GM10266 (cell line): ENCODE measurements at regions not wholly inside any gene's neighbourhood (a gene's known extent, or its start where the extent isn't known, plus 50 kb on each side); places are given as distances from the start of the nearest gene placed in this dataset.

Experiments
- DNase-seq: peaks from one replicate; pipeline ENCODE4 v3.0.0; 2012; ENCODE audit errors: extremely low spot score
- TF ChIP-seq, protein P1 (sequence below): IDR thresholded peaks from 2 replicates; pipeline ENCODE4 v1.5.1; 2012; ENCODE audit warnings: mild to moderate bottlenecking, low read depth; ENCODE audit not compliant: control insufficient read depth, insufficient read depth; ENCODE audit errors: missing control alignments

DNA sequence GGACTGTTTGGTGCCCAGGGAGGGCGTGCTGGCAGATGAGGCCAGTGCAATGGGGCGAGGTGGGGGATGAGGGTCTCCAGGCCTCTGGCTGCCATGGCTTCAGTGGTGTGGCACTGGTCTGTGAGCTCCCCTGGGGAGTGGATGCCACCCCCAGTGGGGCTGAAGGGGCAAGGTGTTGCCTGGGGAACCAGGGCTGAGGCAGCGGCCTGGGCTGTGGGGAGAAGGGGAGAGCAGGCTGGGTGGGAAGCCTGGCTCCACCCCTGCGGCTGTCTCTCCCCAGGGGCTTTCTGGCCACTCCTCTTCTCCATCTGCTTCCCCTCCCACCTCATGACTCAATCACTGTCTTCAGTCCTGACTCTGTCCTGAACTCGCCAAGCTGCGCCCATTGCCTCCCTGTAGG lies 88.4 kb upstream of the TLE3 start:
- DNase-seq = no peak

DNA sequence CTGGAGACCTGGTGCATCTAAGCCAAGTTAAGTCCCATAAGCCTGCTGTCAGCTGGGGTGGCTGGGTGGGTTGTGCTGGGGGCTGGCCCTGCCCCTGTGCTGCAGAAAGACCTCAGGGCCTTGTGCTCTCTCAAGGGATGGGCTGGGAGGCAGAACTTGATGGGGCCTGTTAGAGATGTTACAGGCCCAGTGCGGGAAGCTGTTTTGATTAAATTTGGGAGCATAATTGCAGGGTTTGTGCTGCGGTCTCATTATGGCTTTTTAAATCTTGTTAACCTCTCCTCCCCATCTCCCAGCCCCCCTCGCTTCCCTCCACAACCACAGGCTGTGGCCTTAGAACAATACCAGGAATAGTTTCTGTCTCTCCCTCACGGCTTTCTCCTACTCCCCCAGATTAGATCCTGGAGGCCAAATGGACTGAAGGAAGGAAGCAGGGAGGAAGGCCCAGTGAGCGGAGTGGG lies 87.6 kb upstream of the TLE3 start:
- TF ChIP-seq, protein P1, sequence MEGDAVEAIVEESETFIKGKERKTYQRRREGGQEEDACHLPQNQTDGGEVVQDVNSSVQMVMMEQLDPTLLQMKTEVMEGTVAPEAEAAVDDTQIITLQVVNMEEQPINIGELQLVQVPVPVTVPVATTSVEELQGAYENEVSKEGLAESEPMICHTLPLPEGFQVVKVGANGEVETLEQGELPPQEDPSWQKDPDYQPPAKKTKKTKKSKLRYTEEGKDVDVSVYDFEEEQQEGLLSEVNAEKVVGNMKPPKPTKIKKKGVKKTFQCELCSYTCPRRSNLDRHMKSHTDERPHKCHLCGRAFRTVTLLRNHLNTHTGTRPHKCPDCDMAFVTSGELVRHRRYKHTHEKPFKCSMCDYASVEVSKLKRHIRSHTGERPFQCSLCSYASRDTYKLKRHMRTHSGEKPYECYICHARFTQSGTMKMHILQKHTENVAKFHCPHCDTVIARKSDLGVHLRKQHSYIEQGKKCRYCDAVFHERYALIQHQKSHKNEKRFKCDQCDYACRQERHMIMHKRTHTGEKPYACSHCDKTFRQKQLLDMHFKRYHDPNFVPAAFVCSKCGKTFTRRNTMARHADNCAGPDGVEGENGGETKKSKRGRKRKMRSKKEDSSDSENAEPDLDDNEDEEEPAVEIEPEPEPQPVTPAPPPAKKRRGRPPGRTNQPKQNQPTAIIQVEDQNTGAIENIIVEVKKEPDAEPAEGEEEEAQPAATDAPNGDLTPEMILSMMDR = no peak
- DNase-seq = no peak

More for the DNA sequence above, 88.4 kb upstream of the TLE3 start:
- TF ChIP-seq, protein P1 = no peak

DNA sequence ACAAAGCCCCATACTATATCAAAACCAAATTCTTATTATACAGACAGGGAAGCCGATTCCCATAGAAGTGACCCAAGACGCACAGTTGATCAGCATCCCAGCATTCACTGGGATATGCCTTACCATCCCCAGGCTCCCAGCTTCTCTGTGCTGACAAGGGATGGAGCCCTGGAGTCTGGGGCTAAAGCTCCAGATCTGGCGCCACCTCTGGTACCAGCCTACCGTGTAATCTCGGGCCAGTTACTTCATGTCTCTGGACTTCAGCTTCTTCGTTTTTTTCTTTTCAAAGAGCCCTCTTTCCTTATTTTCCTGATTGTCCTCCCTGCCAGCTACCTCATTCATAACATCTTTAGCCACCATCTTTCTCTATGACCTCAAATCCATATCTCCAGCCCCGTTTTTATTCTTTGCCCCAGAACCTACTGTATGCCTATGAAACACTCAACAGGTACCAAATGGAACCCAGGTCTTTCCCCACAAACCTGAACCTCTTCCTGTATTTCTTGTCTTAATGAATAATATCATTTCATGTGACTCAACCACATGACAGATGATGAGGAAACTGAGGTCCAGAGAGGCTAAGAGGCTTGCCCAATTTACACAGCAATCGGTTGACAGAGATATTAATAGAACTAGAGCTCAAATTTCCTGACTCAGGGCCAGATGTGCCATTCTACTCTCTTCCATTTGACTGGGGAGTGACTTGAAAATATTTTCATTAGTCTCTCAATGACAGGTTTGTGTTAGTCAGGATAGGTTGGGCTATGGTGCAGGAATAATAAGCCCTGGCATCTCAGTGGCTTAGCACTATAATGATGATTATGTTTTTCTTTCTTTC lies 85.4 kb upstream of the TLE3 start:
- no peak for DNase-seq

DNA sequence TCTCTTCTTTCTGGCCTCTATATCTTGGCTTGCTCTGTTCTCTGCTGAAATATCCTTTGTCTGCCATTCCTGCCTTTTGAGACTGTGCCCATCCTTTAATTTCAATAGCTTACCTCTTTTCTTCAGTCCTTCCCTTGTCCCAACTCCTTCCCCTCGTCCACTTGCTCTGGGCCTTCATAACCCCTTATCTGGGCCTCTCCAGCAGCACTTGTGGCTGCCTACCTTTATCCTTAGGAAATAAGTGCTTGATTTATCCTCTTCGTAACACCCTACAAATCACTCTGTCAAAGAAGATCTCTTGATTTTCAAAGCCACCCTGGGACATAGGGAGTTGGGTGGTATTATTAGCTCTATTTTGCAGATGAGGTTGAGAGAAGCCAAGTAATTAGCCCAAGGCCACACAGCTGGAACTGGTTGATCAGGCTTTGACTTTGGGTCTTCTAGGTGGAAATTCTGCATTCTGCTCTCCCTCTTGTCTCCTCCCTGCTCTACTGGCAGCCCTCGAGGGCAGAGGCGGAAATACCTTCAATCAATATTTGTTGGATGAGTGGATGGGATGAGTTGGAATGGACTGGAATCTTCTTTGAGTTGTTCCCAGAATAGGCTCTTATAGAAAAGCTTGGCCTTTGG lies 84.0 kb upstream of the TLE3 start:
- DNase-seq = no peak
- TF ChIP-seq, protein P1 = no peak

More for the DNA sequence above, 85.4 kb upstream of the TLE3 start:
- TF ChIP-seq, protein P1 = no peak

DNA sequence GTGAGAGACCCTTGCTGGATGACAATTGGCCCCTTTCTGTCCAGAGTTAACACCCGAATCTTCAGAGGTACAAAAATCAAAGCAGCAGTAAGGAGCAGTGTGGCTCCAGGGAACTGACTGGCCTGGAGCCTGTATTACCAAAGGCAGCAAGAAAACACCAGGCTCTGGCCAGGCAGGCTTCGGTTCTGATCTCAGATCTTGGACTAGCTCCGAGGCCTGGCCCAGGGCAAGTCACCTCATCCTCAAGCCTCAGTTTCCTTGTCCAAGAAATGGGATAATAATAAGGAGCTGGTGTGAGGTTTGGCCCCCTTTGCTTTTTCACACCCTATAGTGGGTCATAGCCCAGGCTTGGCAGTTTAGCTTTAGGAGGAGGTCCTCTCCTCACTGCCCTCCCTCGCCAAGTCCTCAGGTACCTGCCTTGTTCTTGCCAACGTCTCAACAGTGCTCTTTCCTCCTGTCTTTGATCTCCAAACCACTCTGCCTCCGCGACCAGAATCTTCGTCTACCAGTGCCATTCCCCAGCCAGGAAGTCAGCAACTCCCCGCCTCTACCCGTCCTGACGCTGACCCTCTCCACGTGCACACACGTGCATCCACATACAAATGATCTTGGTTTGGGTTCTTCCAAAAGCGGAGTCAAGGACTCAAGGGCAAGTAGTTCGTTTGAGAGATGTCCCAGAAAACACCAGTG lies 82.6 kb upstream of the TLE3 start:
- no peak for DNase-seq
- TF ChIP-seq, protein P1 = no peak

DNA sequence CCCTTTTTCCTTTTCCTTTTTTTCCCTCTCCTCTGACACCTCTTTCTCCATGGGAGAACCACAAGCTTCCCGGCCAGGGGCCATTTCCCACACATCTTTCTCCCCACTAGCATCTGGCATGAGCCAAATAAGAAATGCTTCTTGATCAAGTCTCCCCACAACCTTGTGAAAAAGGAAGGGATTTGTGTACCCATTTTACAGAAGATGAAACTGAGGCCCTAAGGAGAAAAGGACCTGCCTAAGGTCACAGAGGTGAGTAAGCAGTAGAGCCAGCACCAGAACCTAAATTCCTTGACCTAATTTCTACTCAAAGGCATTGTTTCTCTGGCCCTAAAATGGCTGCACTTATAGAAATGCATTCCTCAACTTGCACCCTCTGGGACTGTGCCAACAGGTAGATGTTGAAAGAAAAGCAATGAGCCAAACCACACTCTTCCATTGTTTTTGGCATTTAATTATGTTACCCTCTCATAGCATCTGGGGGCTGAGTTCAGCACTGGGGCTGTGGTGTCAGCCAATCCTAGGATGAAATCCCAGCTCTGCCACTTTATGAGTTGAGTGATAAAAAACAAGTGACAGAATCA lies 81.7 kb upstream of the TLE3 start:
- TF ChIP-seq, protein P1 = no peak
- no peak for DNase-seq
